GM12878 (cell line): ENCODE measurements at regions not wholly inside any gene's neighbourhood (a gene's known extent, or its start where the extent isn't known, plus 50 kb on each side); places are given as distances from the start of the nearest gene placed in this dataset.

Experiments
- ATAC-seq: fragments of 200-7000 bp; cut with Tn5 transposase; 3 replicates; pipeline ENCODE4 v1.9.1; 2020; ENCODE audit warnings: mild to moderate bottlenecking, moderate library complexity
- BruUV-seq: library from RNA; stranded (reverse); fragments of 400-500 nt; replicated peaks from 2 replicates; lab custom pipeline; 2021; lab: Mats Ljungman, UMichigan
- CTCF ChIA-PET: fragments of 300-600 bp; sonication (Branson Sonifier 250); formaldehyde crosslinking; extraction: SDS; loops from one replicate; lab custom pipeline; 2021; ENCODE audit warnings: inconsistent platforms; lab: Yijun Ruan, JAX
- POLR2A ChIA-PET: fragments of 350-600 bp; formaldehyde crosslinking; extraction: SDS; loops from one replicate; lab custom pipeline; 2021; ENCODE audit warnings: inconsistent platforms; lab: Charles Lee
- RAD21 ChIA-PET: fragments of 300-600 bp; sonication (Branson Sonifier 250); formaldehyde crosslinking; loops from one replicate; lab custom pipeline; 2023; ENCODE audit warnings: antibody characterized with exemption; ENCODE audit not compliant: unreplicated experiment; lab: Charles Lee
- SMC1A ChIA-PET: fragments of 300-600 bp; sonication (Branson Sonifier 250); formaldehyde crosslinking; loops from one replicate; lab custom pipeline; 2023; ENCODE audit not compliant: unreplicated experiment, uncharacterized antibody; lab: Charles Lee
- DNase-seq: peaks from one replicate; pipeline ENCODE4 v3.0.0-alpha.2; 2011; ENCODE audit warnings: low read depth, low spot score
- FAIRE-seq: peaks from 3 replicates; lab custom pipeline; 2011; peaks lifted over from hg19 to GRCh38; lab: Jason Lieb, UNC
- H2AFZ ChIP-seq: 2 replicates; pipeline ENCODE4 v1.6.0; 2011; ENCODE audit warnings: low read depth, low read length, control low read depth; ENCODE audit not compliant: control insufficient read depth
- H3K27ac ChIP-seq: 2 replicates; pipeline ENCODE4 v1.5.1; 2011; ENCODE audit warnings: control low read depth; ENCODE audit not compliant: control insufficient read depth, insufficient read depth
- H3K27me3 ChIP-seq, 2 experiments: replicated peaks in 1 of 2; 2 replicates each; pipeline versions ENCODE4 v1.6.0 to v1.6.1; 2011; ENCODE audit warnings: low read length in 1 of 2; ENCODE audit not compliant: control insufficient read depth in 2 of 2, insufficient read depth in 2 of 2
- H3K36me3 ChIP-seq, 2 experiments: 2 replicates each; pipeline ENCODE4 v1.5.1; 2011; ENCODE audit warnings: low read length in 1 of 2; ENCODE audit not compliant: control insufficient read depth in 2 of 2, insufficient read depth in 2 of 2
- H3K4me1 ChIP-seq: 2 replicates; pipeline ENCODE4 v1.6.1; 2011; ENCODE audit warnings: mild to moderate bottlenecking, low read length, moderate library complexity, mixed read lengths; ENCODE audit not compliant: control insufficient read depth, insufficient read depth
- H3K4me2 ChIP-seq: 2 replicates; pipeline ENCODE4 v1.6.0; 2011; ENCODE audit warnings: control low read depth; ENCODE audit not compliant: control insufficient read depth, insufficient read depth
- H3K4me3 ChIP-seq: fragments of 200-600 bp; sonication (generic); 2 replicates; pipeline ENCODE4 v1.5.1; 2016
- H3K79me2 ChIP-seq: 2 replicates; pipeline ENCODE4 v1.6.0; 2011; ENCODE audit warnings: low read length; ENCODE audit not compliant: control insufficient read depth, insufficient read depth
- H3K9ac ChIP-seq: 2 replicates; pipeline ENCODE4 v1.8.0; 2011; ENCODE audit warnings: low read length, control low read depth, mixed read lengths; ENCODE audit not compliant: control insufficient read depth, insufficient read depth
- H3K9me3 ChIP-seq: replicated peaks from 3 replicates; pipeline ENCODE4 v1.5.1; 2011; ENCODE audit warnings: mild to moderate bottlenecking, low read length; ENCODE audit not compliant: control insufficient read depth, insufficient read depth
- H4K20me1 ChIP-seq: 2 replicates; pipeline ENCODE4 v1.6.0; 2011; ENCODE audit not compliant: control insufficient read depth, insufficient read depth
- BACH1 ChIP-seq: fragments of 450-650 bp; IDR thresholded peaks from 2 replicates; pipeline ENCODE4 v1.6.1; 2017; ENCODE audit warnings: mild to moderate bottlenecking, borderline replicate concordance
- CEBPZ ChIP-seq: fragments of 150-350 bp; IDR thresholded peaks from 2 replicates; pipeline ENCODE4 v1.6.1; 2016; ENCODE audit warnings: low read depth, low read length
- DPF2 ChIP-seq: fragments of 450-650 bp; IDR thresholded peaks from 2 replicates; pipeline ENCODE4 v1.6.1; 2017; ENCODE audit warnings: mild to moderate bottlenecking
- EED ChIP-seq: sonication (generic); IDR thresholded peaks from 2 replicates; pipeline ENCODE4 v1.6.1; 2016; ENCODE audit warnings: antibody characterized with exemption, low read depth
- EZH2 ChIP-seq: IDR thresholded peaks from 2 replicates; pipeline ENCODE4 v1.6.1; 2012; ENCODE audit warnings: low read depth, mild to moderate bottlenecking, control low read depth, inconsistent platforms, low read length, borderline replicate concordance; ENCODE audit not compliant: control insufficient read depth
- KDM1A ChIP-seq: fragments of 200-600 bp; sonication (generic); IDR thresholded peaks from 2 replicates; pipeline ENCODE4 v1.6.1; 2016; ENCODE audit warnings: borderline replicate concordance
- KLF5 ChIP-seq: fragments of 450-650 bp; IDR thresholded peaks from 2 replicates; pipeline ENCODE4 v1.6.1; 2014; ENCODE audit warnings: mild to moderate bottlenecking; ENCODE audit not compliant: partially characterized antibody
- MEF2A ChIP-seq: IDR thresholded peaks from 2 replicates; pipeline ENCODE4 v1.6.1; 2011; ENCODE audit warnings: low read depth, mild to moderate bottlenecking, low read length, moderate library complexity; ENCODE audit not compliant: insufficient read depth
- RB1 ChIP-seq: fragments of 450-650 bp; formaldehyde crosslinking; IDR thresholded peaks from 2 replicates; pipeline ENCODE4 v1.6.1; 2017; ENCODE audit warnings: mild to moderate bottlenecking, borderline replicate concordance
- SIN3A ChIP-seq: IDR thresholded peaks from 2 replicates; pipeline ENCODE4 v1.6.1; 2012; ENCODE audit warnings: low read depth, low read length, improper control_type of control experiment
- STAT3 ChIP-seq: IDR thresholded peaks from 2 replicates; pipeline ENCODE4 v1.6.1; 2011; ENCODE audit warnings: low read depth, low read length, improper control_type of control experiment
- ZNF207 ChIP-seq: fragments of 450-650 bp; IDR thresholded peaks from 2 replicates; pipeline ENCODE4 v1.6.1; 2014; ENCODE audit warnings: antibody characterized with exemption, mild to moderate bottlenecking, borderline replicate concordance
- WGBS: methylation state at CpG from one replicate; pipeline ENCODE4 v1.1.6; 2016; ENCODE audit warnings: low lambda C conversion rate; ENCODE audit not compliant: insufficient replicate concordance, insufficient coverage; ENCODE audit errors: missing lambda C conversion rate; 5-methylcytosine and 5-hydroxymethylcytosine counted together
- in situ Hi-C: fragments of 300-500 bp; cut with MboI; formaldehyde crosslinking; loops from 9 replicates; pipeline ENCODE4 v1.14.3; 2018; ENCODE audit warnings: mixed read lengths
- intact Hi-C: fragments of 100-400 bp; cut with micrococcal nuclease; formaldehyde crosslinking; loops from one replicate; pipeline ENCODE4 v1.14.2; 2022; ENCODE audit not compliant: unreplicated experiment
- TF ChIP-seq, protein P1 (sequence below): fragments of 450-650 bp; IDR thresholded peaks from 2 replicates; pipeline ENCODE4 v1.6.1; 2016; ENCODE audit warnings: mild to moderate bottlenecking

- whole genome bisulfite sequencing = 16% methylated on average over 3 of the region's 3 CpGs
- Histone ChIP-seq H4K20me1 (no peaks in the 10 kb centered on the region), H3K27ac (no peak overlapping the region), H3K4me2 (no peak overlapping the region), H2AFZ (no peak overlapping the region), H3K9ac (no peak overlapping the region), H3K36me3 (no peaks in the 10 kb centered on the region), H3K4me3 (no peak overlapping the region), H3K4me1 (no peaks in the 10 kb centered on the region), H3K27me3 (no peaks in the 10 kb centered on the region), H3K79me2 (no peaks in the 10 kb centered on the region), H3K9me3 (no peaks in the 10 kb centered on the region)
- FAIRE-seq = no peak
- TF ChIP-seq EED = no peak
- TF ChIP-seq, protein P1, sequence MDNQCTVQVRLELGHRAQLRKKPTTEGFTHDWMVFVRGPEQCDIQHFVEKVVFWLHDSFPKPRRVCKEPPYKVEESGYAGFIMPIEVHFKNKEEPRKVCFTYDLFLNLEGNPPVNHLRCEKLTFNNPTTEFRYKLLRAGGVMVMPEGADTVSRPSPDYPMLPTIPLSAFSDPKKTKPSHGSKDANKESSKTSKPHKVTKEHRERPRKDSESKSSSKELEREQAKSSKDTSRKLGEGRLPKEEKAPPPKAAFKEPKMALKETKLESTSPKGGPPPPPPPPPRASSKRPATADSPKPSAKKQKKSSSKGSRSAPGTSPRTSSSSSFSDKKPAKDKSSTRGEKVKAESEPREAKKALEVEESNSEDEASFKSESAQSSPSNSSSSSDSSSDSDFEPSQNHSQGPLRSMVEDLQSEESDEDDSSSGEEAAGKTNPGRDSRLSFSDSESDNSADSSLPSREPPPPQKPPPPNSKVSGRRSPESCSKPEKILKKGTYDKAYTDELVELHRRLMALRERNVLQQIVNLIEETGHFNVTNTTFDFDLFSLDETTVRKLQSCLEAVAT = no peak
- TF ChIP-seq MEF2A = no peak
- no TSS peak for BruUV-seq
- intact Hi-C loops = no loop called here
- ATAC-seq = no peak
- ChIA-PET POLR2A (no interaction called here), SMC1A (no interaction called here), CTCF (no interaction called here), RAD21 (no interaction called here)
- DNase-seq = no peak
- in situ Hi-C loops = no loop called here
Measured at GRCh38 chr16:5557448-5557847, 459.9 kb upstream of the EEF2KMT start.

GRCh38 chr16:5556158-5556810, 458.7 kb upstream of the EEF2KMT start:
- ChIA-PET SMC1A (no interaction called here), CTCF (no interaction called here), RAD21 (no interaction called here), POLR2A (no interaction called here)
- Histone ChIP-seq H3K9me3 (no peaks in the 10 kb centered on the region), H2AFZ (no peak overlapping the region), H4K20me1 (no peaks in the 10 kb centered on the region), H3K4me1 (no peaks in the 10 kb centered on the region), H3K27ac (no peak overlapping the region), H3K4me2 (no peak overlapping the region), H3K4me3 (no peak overlapping the region), H3K9ac (no peak overlapping the region), H3K79me2 (no peaks in the 10 kb centered on the region), H3K36me3 (no peaks in the 10 kb centered on the region), H3K27me3 (no peaks in the 10 kb centered on the region)
- ATAC-seq (no peak), FAIRE-seq (no peak), DNase-seq (no peak)
- in situ Hi-C loops = no loop called here
- intact Hi-C loops = no loop called here
- no TSS peak for BruUV-seq
- 27% methylated on average over 13 of the region's 13 CpGs for WGBS
- TF ChIP-seq SIN3A = no peak
- no peak for TF ChIP-seq ZNF207
- TF ChIP-seq STAT3 = no peak
- no peak for TF ChIP-seq KLF5
- TF ChIP-seq EZH2 = no peak
- no peak for TF ChIP-seq RB1
- no peak for TF ChIP-seq BACH1
- no peak for TF ChIP-seq DPF2
- TF ChIP-seq CEBPZ = no peak
- TF ChIP-seq KDM1A = no peak
